Astrocyte of the spinal cord (primary cell): ENCODE measurements at regions not wholly inside any gene's neighbourhood (a gene's known extent, or its start where the extent isn't known, plus 50 kb on each side); places are given as distances from the start of the nearest gene placed in this dataset.

Experiments used
- DNase-seq: peaks from one replicate; pipeline ENCODE4 v3.0.0; 2011; ENCODE audit warnings: low read depth, low spot score
- H3K4me3 ChIP-seq: 2 replicates; pipeline ENCODE4 v1.5.1; 2011; ENCODE audit warnings: low read depth, mild to moderate bottlenecking, low read length, moderate library complexity
- in situ Hi-C: cut with HindIII; loops from 2 replicates; pipeline ENCODE4 v1.10.0; 2017; ENCODE audit warnings: low sequenced_read_pairs
- TF ChIP-seq, protein P1 (sequence below): IDR thresholded peaks from 2 replicates; pipeline ENCODE4 v1.5.1; 2012; ENCODE audit warnings: low read depth, mild to moderate bottlenecking, low read length, inconsistent platforms

DNA sequence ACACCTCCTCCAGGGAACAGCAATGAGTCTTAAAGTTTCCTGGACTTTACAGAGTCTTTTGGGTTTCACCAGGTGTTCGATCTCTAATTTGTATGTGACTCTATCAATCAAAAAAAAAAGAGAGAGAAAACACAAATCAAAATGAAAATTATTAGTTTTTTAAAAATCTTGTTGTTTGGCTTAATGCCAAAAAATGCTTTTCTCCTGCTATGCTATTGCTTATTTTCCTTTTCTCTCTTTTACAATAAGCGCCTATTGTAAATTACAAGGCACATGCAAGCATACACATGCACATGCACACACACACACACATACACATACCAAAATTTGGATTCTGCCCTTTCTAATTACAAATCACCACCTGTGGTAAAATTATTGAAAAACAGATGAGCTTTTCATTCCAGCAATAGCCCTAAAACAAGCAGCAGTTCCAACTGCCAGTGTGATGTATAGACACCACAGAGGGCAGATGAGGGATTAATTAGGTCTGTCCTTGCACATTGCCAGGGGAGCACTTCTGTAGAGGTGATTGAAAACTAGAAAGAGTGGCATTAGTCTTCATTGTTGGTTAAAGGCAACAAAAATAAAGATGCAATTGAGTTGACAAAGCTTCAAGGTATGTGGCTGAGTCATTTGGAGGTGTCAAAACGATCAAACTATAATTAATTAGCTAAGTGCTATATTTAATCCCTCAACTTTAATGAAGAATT, 631.7 kb downstream of the TFAP2B start:
- DNase-seq = no peak
- no peak overlapping the region for H3K4me3 ChIP-seq
- in situ Hi-C loops = no loop called here
- TF ChIP-seq, protein P1, sequence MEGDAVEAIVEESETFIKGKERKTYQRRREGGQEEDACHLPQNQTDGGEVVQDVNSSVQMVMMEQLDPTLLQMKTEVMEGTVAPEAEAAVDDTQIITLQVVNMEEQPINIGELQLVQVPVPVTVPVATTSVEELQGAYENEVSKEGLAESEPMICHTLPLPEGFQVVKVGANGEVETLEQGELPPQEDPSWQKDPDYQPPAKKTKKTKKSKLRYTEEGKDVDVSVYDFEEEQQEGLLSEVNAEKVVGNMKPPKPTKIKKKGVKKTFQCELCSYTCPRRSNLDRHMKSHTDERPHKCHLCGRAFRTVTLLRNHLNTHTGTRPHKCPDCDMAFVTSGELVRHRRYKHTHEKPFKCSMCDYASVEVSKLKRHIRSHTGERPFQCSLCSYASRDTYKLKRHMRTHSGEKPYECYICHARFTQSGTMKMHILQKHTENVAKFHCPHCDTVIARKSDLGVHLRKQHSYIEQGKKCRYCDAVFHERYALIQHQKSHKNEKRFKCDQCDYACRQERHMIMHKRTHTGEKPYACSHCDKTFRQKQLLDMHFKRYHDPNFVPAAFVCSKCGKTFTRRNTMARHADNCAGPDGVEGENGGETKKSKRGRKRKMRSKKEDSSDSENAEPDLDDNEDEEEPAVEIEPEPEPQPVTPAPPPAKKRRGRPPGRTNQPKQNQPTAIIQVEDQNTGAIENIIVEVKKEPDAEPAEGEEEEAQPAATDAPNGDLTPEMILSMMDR = no peak

DNA sequence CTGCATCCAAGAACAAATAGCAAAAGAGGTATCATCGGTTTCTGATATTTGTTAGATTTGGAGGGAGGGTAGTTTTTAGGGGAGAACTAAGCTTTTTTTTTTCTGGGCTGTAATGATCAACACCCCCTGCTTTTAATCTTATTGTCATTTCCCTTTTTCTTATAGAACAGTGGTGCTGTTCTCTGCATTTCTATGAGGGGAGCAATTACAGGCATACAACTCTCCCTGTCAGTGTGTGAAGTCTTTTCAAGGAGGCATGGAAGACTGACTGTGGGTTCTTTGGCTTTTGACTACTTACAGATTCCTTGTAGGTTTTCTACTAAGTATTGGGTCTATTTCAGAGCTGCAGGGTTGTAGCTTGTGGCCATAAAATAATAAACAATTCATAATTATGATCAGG, 632.3 kb downstream of the TFAP2B start:
- in situ Hi-C loops = no loop called here
- no peak for DNase-seq
- TF ChIP-seq, protein P1 = no peak
- no peak overlapping the region for H3K4me3 ChIP-seq

DNA sequence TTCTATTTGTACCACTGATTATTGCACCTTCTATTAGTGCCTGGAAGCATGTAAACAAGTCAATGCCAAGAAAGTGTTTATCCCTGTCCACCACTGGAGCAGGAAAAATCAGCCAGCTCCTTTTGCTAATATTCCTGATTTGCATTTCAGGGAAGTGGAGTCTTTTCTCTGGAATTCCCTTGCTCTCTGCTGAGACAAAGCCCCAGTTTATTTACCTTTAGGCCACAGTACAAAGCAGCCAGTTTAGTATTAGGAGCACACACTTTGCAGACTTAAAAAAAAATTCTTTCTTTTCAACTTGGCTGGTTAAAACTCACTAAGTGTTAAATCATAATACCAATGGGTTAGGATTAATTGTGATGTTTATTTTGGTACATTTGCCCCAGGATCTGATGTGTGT, 631.1 kb downstream of the PKHD1 start:
- TF ChIP-seq, protein P1 = no peak
- no peak for DNase-seq
- in situ Hi-C loops = no loop called here
- no peak overlapping the region for H3K4me3 ChIP-seq

DNA sequence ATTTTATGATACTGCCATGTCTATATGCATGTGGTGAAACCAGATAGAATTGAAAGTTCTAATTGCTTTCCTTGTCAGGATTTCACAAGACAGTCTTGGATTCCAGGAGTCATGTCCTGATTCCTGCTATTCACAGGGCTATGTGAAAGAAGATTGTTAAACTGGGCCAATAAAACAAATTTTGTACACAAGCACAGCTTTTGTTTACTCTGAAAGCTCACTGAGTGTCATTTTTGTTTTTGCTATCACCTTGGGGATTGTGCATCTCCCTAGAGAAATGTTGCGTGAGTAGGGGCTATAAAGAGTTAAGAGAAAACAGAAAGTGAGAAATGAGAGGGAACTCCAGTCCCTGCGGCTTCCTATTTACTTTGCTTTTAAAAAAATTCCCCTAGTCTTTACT, 627.5 kb downstream of the PKHD1 start:
- no peak for DNase-seq
- H3K4me3 ChIP-seq = no peak overlapping the region
- in situ Hi-C loops = no loop called here
- TF ChIP-seq, protein P1 = no peak

DNA sequence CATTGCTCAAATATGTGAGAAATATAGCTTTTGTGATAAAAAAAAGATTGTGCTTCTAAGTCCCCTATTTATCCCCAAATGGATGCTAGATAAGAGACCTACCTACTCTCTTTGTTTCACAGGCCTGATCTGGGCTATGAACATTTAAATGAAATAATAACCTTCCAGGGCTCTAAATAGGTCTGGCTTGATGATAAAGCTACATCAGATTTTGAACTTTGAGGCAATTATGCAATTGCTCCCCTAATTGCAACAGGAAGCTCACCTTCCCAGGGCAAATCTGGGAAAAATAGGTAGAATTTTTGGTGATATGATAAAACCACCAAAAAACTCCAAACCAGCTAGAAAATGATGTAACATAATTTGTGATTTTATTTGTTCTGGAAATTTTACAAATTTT, 624.5 kb downstream of the PKHD1 start:
- TF ChIP-seq, protein P1 = no peak
- DNase-seq = no peak
- no peak overlapping the region for H3K4me3 ChIP-seq
- in situ Hi-C loops = no loop called here

DNA sequence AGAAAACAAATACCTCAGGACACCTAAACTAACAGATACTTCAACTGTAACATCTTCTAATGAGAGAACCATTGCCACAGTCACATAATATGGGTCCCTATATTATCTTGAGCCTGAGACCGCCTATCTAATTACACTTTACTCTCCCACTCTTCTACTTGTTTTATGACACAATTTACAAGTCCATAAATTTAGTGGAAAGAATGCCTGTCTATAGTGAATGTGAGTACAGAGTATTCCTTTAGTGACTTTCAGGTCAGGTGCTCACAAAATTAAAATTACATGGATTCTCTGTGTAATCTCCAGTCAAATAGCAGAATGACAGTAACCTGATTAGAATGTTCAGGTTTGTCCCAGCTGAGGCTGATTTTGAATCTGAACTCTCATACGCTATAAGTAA, 624.1 kb downstream of the PKHD1 start:
- no peak for DNase-seq
- TF ChIP-seq, protein P1 = no peak
- in situ Hi-C loops = no loop called here
- no peak overlapping the region for H3K4me3 ChIP-seq
